Adrenal gland (tissue), 9 donors: ENCODE measurements at regions not wholly inside any gene's neighbourhood (a gene's known extent, or its start where the extent isn't known, plus 50 kb on each side); places are given as distances from the start of the nearest gene placed in this dataset.

Source experiments
- DNase-seq, 7 donors: peaks; one replicate each; pipeline ENCODE4 v3.0.0-alpha.2; 2019 to 2020
- H3K27ac ChIP-seq, 5 donors: fragments of 200-600 bp; sonication (generic) in 4 of 5; 1 replicate in 3 of 5; 2 replicates in 2 of 5; pipeline versions ENCODE4 v1.5.1 to v1.8.0; 2016 to 2020; ENCODE audit warnings: mild to moderate bottlenecking in 1 of 5
- H3K27me3 ChIP-seq: fragments of 200-600 bp; 2 replicates; pipeline ENCODE4 v1.8.0; 2021
- H3K36me3 ChIP-seq, 2 donors: fragments of 200-600 bp; replicated peaks in 1 of 2; 1 replicate in 1 of 2; 2 replicates in 1 of 2; pipeline versions ENCODE4 v1.5.1 to v1.8.0; 2018 to 2022
- H3K4me1 ChIP-seq, 2 donors: fragments of 200-600 bp; replicated peaks in 1 of 2; 1 replicate in 1 of 2; 2 replicates in 1 of 2; pipeline versions ENCODE4 v1.5.1 to v1.8.0; 2018 to 2021
- H3K4me3 ChIP-seq, 4 donors: fragments of 200-600 bp; sonication (generic) in 3 of 4; one replicate each; pipeline ENCODE4 v1.5.1; 2016 to 2018
- H3K9me3 ChIP-seq, 3 donors: fragments of 200-600 bp; sonication (generic) in 1 of 3; replicated peaks in 1 of 3; 1 replicate in 2 of 3; 2 replicates in 1 of 3; pipeline versions ENCODE4 v1.5.1 to v1.8.0; 2016 to 2021
- POLR2A ChIP-seq, 2 donors: fragments of 450-650 bp; IDR thresholded peaks; one replicate each; pipeline ENCODE4 v1.6.1; 2017; ENCODE audit warnings: antibody characterized with exemption in 2 of 2, mild to moderate bottlenecking in 2 of 2, moderate library complexity in 1 of 2
- WGBS, 4 donors: extraction: QIAGEN DNeasy Blood & Tissue Kit in 2 of 4; methylation state at CpG; one replicate each; pipeline versions ENCODE4 v1.1.5 to v1.1.7; 2013 to 2017; 5-methylcytosine and 5-hydroxymethylcytosine counted together
- intact Hi-C, 2 donors: fragments of 100-400 bp; cut with DNase I; formaldehyde crosslinking; loops; one replicate each; pipeline versions ENCODE4 v1.14.1 to v1.15.0; 2022 to 2023
- TF ChIP-seq, protein P1 (sequence below), 6 experiments: fragments of 450-650 bp in 4 of 6; fragments of 200-600 bp in 2 of 6; sonication (generic) in 1 of 6; IDR thresholded peaks; 1 replicate in 5 of 6; 2 replicates in 1 of 6; pipeline versions ENCODE4 v1.5.1 to v1.8.0; 2016 to 2021; ENCODE audit warnings: antibody characterized with exemption in 6 of 6, mild to moderate bottlenecking in 2 of 6, moderate library complexity in 1 of 6
- donor health status: healthy with polysubstance abuse.
- donor health status: Bipolar disorder and iron deficiency.
- donor health status: DM: yes; HTN: yes; CAD: no.
- donor health status: DM: no; HTN: no; CAD: no.
- donor health status: DM: no; HTN: no; CAD: no.

DNA sequence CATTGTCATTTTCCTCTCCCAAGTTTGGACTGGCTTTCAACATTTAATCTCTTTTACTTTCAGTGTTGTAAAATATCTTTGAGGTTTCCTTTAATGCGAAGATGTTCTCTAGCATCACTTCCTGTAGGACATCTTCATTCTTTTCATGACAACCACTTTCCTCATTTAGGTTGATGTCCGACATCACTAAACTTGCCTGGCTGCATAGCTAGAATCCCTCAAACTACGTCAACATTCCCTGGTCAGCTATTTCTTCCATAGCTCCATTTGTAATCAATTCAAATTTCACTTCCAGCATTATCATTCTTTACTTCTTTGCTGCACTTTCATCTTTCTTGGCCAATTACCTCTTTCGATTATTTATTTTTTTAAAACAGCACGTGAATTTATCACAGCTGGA, 198.6 kb upstream of the EMCN start:
- TF ChIP-seq, protein P1, sequence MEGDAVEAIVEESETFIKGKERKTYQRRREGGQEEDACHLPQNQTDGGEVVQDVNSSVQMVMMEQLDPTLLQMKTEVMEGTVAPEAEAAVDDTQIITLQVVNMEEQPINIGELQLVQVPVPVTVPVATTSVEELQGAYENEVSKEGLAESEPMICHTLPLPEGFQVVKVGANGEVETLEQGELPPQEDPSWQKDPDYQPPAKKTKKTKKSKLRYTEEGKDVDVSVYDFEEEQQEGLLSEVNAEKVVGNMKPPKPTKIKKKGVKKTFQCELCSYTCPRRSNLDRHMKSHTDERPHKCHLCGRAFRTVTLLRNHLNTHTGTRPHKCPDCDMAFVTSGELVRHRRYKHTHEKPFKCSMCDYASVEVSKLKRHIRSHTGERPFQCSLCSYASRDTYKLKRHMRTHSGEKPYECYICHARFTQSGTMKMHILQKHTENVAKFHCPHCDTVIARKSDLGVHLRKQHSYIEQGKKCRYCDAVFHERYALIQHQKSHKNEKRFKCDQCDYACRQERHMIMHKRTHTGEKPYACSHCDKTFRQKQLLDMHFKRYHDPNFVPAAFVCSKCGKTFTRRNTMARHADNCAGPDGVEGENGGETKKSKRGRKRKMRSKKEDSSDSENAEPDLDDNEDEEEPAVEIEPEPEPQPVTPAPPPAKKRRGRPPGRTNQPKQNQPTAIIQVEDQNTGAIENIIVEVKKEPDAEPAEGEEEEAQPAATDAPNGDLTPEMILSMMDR (IDR thresholded peaks at IDR 0.05), result no peak
- no peak for TF ChIP-seq POLR2A (IDR thresholded peaks at IDR 0.05)
- Histone ChIP-seq H3K4me1 (no peaks in the 10 kb centered on the region), H3K27ac (no peak overlapping the region), H3K4me3 (no peak overlapping the region), H3K27me3 (no peaks in the 10 kb centered on the region), H3K9me3 (peaks cover 0 to 7% (median 0%) of the 10 kb centered on the region in 3 donors), H3K36me3 (no peaks in the 10 kb centered on the region)
- DNase-seq, result no peak
- intact Hi-C loops, result no loop called here
- WGBS, 4 donors, result 90 to 92% (median 91%) methylated on average over 5 of the region's 5 CpGs

DNA sequence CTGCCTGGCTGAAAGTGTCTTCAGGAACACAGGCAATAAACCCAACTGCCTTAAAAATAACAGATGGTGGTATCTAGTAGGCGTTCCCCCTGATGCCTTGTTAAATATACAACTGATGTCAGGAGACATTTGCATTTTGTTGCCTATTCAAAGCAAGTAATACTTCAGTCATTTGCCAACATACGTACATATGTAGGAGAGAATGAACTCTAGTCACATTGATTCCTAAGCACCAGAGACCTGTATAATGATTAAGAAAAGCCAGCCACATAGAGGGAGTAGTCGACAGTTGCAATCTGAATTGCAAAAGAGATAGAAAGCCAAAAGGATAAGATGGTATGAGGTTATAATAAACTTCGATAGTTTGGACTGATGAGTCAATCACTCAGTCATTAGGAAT, 191.0 kb upstream of the EMCN start:
- no peak overlapping the region for H3K27ac ChIP-seq
- no peak overlapping the region for H3K4me3 ChIP-seq
- H3K27me3 ChIP-seq, result no peaks in the 10 kb centered on the region
- intact Hi-C loops, result no loop called here
- peaks cover 0 to 2% (median 0%) of the 10 kb centered on the region in 3 donors for H3K9me3 ChIP-seq
- DNase-seq, result no peak
- TF ChIP-seq POLR2A (IDR thresholded peaks at IDR 0.05), result no peak
- TF ChIP-seq, protein P1 (IDR thresholded peaks at IDR 0.05), result no peak
- H3K4me1 ChIP-seq, result peaks cover 0 to 3% of the 10 kb centered on the region in 2 donors
- WGBS, 4 donors, result 72 to 83% (median 82%) methylated on average over 4 of the region's 4 CpGs
- H3K36me3 ChIP-seq, result no peaks in the 10 kb centered on the region

DNA sequence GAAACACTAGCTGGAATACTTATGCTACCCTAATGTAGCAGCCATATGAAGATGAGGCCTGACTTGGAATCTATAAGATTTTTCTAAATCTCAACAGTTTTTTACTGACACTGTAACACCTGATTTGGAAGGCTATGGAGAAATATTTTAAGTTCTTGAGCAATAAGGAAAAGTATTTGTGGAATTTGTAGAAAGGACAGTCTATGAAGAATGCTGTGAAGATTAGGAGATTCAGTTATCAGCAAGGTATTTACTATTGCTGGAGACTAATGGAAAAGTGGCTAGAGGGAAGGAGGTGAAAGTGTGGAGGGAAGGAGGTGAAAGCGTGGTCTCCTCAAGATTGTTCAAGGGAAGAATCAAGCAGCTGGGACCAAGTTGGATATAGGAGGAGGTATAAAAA, 190.0 kb upstream of the EMCN start:
- Histone ChIP-seq H3K36me3 (no peaks in the 10 kb centered on the region), H3K9me3 (no peaks in the 10 kb centered on the region), H3K4me3 (no peak overlapping the region), H3K4me1 (peaks cover 0 to 3% of the 10 kb centered on the region in 2 donors), H3K27ac (no peak overlapping the region), H3K27me3 (no peaks in the 10 kb centered on the region)
- TF ChIP-seq, protein P1 (IDR thresholded peaks at IDR 0.05), result no peak
- TF ChIP-seq POLR2A (IDR thresholded peaks at IDR 0.05), result no peak
- intact Hi-C loops, result no loop called here
- DNase-seq, result no peak
- 92 to 100% (median 96%) methylated on average over 1 of the region's 1 CpG for WGBS, 4 donors

DNA sequence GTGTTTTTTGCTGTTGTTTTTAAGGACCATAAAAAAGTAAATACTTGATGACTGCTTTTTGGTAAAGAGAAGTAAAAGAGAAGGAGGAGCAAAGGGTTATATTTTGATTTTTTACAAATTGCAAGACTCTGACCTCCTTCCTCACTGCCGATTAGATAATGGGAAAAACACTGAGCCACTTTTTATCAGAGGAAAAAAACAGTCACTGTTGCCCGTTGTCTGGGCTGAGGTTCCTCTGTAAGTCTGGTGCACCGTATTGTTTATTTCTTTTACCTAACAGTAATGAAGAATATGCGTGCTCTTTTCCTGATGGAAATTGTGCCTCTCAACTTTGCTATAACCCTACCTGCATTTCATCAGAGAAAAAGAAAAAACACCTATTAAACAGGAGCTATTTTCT, 178.7 kb upstream of the EMCN start:
- WGBS, 4 donors, result 18 to 21% (median 20%) methylated on average over 4 of the region's 4 CpGs
- intact Hi-C loops, result no loop called here
- no peak for DNase-seq
- Histone ChIP-seq H3K36me3 (no peaks in the 10 kb centered on the region), H3K27ac (no peak overlapping the region), H3K27me3 (no peaks in the 10 kb centered on the region), H3K4me3 (peak overlapping the region in 1 of 4 donors; percentile 8), H3K9me3 (no peaks in the 10 kb centered on the region), H3K4me1 (peaks cover 0 to 9% of the 10 kb centered on the region in 2 donors)
- TF ChIP-seq, protein P1 (IDR thresholded peaks at IDR 0.05), result no peak
- no peak for TF ChIP-seq POLR2A (IDR thresholded peaks at IDR 0.05)
